Mesothelial cell of epicardium (in vitro differentiated cells): ENCODE measurements at regions not wholly inside any gene's neighbourhood (a gene's known extent, or its start where the extent isn't known, plus 50 kb on each side); places are given as distances from the start of the nearest gene placed in this dataset.
"Not testable (repeated sequence)": the region's sequence is repeated elsewhere in the genome, so short reads cannot be mapped to it uniquely, and the experiment has no call there.

Experiments used
- DNase-seq, 2 experiments: peaks; one replicate each; pipeline ENCODE4 v3.0.0; 2021; ENCODE audit warnings: low spot score in 2 of 2; ENCODE audit not compliant: unreplicated experiment in 2 of 2
- H3K27ac Mint-ChIP-seq: 2 replicates; pipeline ENCODE4 v1.8.0; 2021; ENCODE audit warnings: mixed read lengths
- H3K27me3 Mint-ChIP-seq: 2 replicates; pipeline ENCODE4 v1.8.0; 2021; ENCODE audit warnings: low read depth, mixed read lengths
- H3K36me3 Mint-ChIP-seq: 2 replicates; pipeline ENCODE4 v1.8.0; 2021; ENCODE audit warnings: mixed read lengths
- H3K4me1 Mint-ChIP-seq: 2 replicates; pipeline ENCODE4 v1.8.0; 2021; ENCODE audit warnings: mixed read lengths
- H3K4me3 Mint-ChIP-seq: 2 replicates; pipeline ENCODE4 v1.8.0; 2021; ENCODE audit warnings: mild to moderate bottlenecking, moderate library complexity, mixed read lengths
- H3K9me3 Mint-ChIP-seq: 2 replicates; pipeline ENCODE4 v1.8.0; 2021; ENCODE audit warnings: mixed read lengths
- TF ChIP-seq, protein P1 (sequence below): fragments of 200-600 bp; sonication (generic); IDR thresholded peaks from one replicate; pipeline ENCODE4 v1.5.0; 2021; ENCODE audit warnings: antibody characterized with exemption; ENCODE audit not compliant: unreplicated experiment

DNA sequence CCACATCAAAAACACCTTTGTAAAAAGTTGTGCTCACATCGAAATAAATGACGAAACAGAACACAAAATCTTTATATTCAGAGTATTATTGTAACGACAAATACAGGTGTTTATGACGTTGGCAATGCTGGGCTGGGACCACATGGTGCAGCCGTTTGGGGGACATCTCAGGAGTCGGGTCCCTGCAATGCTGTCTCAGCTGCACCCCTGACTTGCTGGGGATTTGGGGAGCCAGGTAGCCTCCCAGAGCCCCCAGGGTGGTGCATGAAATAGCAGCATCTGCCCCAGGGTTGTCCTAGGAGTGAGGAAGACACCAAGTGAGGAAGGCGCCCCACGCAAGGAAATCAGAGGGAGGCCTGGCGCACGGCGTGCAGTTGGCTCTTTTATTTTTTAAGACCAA, 1526.8 kb downstream of the BRD1 start:
- no peaks in the 10 kb centered on the region for H3K36me3 Mint-ChIP-seq
- peak in 1 of 2 experiments; percentile 10 for DNase-seq
- H3K4me3 Mint-ChIP-seq, result no peak overlapping the region
- no peak overlapping the region for H3K27ac Mint-ChIP-seq
- H3K4me1 Mint-ChIP-seq, result no peaks in the 10 kb centered on the region
- peaks cover 5% of the 10 kb centered on the region for H3K27me3 Mint-ChIP-seq
- TF ChIP-seq, protein P1, sequence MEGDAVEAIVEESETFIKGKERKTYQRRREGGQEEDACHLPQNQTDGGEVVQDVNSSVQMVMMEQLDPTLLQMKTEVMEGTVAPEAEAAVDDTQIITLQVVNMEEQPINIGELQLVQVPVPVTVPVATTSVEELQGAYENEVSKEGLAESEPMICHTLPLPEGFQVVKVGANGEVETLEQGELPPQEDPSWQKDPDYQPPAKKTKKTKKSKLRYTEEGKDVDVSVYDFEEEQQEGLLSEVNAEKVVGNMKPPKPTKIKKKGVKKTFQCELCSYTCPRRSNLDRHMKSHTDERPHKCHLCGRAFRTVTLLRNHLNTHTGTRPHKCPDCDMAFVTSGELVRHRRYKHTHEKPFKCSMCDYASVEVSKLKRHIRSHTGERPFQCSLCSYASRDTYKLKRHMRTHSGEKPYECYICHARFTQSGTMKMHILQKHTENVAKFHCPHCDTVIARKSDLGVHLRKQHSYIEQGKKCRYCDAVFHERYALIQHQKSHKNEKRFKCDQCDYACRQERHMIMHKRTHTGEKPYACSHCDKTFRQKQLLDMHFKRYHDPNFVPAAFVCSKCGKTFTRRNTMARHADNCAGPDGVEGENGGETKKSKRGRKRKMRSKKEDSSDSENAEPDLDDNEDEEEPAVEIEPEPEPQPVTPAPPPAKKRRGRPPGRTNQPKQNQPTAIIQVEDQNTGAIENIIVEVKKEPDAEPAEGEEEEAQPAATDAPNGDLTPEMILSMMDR, result no peak
- H3K9me3 Mint-ChIP-seq, result no peaks in the 10 kb centered on the region

DNA sequence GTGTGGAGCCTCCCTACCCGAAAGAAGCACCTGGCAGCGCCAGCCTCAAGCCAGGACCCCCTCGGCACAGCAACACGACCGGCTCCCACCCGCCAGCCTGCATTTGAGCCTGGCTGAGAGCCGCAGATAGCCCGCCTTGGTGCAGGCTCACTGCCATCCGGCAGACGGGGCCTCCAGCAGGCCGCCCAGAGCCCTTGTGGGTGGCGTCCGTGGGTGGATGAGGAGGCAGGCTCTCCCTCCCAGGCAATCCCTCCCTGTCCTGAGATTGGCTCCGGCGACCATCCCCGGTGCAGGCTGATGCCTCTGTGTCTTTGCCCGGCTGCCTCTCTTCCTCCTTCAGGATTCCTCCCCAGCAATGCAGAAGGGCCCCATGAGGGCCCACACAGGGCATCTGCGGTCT, 1527.9 kb downstream of the BRD1 start:
- Mint-ChIP-seq H3K4me1 (no peaks in the 10 kb centered on the region), H3K27ac (no peak overlapping the region), H3K4me3 (no peak overlapping the region), H3K9me3 (no peaks in the 10 kb centered on the region), H3K27me3 (peaks cover 8% of the 10 kb centered on the region), H3K36me3 (no peaks in the 10 kb centered on the region)
- TF ChIP-seq, protein P1, result no peak
- peak in 1 of 2 experiments; percentile 37 for DNase-seq

DNA sequence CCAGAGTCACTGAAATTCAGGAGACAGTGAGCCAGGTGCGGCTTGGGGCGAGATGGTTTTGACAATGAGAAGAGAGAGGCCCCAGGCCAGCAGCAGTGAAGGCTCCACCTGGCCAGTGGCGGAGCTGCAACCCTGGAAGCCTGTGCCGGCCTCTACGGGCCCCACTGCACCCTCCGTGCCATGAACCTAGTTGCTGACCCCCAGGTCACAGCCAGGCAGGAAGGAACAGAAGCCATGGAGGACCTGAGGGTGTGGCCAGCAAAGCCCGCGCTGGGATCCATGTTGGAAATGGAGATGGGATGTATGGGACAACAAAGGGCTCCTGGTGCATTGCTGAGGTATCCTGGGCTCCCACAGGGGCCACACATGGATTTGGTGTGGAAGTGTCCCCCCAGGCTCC, 1528.5 kb downstream of the BRD1 start:
- peak in 1 of 2 experiments; percentile 29 for DNase-seq
- Mint-ChIP-seq H3K4me3 (no peak overlapping the region), H3K36me3 (no peaks in the 10 kb centered on the region), H3K27ac (no peak overlapping the region), H3K4me1 (no peaks in the 10 kb centered on the region), H3K9me3 (no peaks in the 10 kb centered on the region), H3K27me3 (peaks cover 13% of the 10 kb centered on the region)
- TF ChIP-seq, protein P1, result no peak

DNA sequence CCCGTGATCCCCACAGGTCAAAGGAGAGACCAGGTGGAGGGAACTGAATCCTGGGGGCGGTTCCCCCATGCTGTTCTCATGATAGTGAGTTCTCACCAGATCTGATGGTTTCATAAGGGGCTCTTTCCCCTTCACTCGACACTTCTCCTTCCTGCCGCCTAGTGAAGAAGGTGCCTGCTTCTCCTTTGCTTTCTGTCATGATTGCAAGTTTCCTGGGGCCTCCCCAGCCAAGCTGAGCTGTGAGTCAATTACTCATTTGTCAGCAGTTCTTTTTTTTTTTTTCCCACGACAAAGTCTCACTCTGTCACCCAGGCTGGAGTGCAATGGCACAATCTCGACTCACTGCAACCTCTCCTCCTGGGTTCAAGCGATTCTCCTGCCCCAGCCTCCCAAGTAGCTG, 1530.4 kb downstream of the BRD1 start:
- Mint-ChIP-seq H3K27ac (no peak overlapping the region), H3K4me3 (no peak overlapping the region), H3K27me3 (peaks cover 12% of the 10 kb centered on the region)

DNA sequence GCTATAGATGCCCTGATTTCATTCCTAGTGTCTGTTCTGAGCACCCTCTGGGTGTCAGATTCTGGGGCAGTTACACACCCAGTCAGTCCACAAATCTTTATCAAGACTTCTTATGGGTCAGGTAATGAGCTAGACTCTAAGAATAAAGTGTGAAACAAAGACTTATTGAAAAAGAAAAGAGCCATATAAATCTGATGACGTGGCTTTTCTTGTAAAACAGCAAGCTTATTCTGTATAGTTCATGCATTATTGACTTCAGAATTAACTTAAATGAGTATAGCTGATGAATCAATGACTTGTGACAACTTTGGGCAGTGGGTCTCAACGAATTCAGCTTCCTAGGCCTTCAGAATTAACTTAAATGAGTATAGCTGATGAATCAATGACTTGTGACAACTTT, 1527.5 kb downstream of the TBC1D22A start:
- not testable (repeated sequence) for H3K4me1 Mint-ChIP-seq, H3K27ac Mint-ChIP-seq, H3K4me3 Mint-ChIP-seq, H3K36me3 Mint-ChIP-seq, DNase-seq, H3K9me3 Mint-ChIP-seq
- peaks cover 25% of the 10 kb centered on the region for H3K27me3 Mint-ChIP-seq

More for the DNA sequence above, 1530.4 kb downstream of the BRD1 start:
- Mint-ChIP-seq H3K4me1 (no peaks in the 10 kb centered on the region), H3K9me3 (no peaks in the 10 kb centered on the region), H3K36me3 (no peaks in the 10 kb centered on the region)
- TF ChIP-seq, protein P1, result no peak
- no peak for DNase-seq

DNA sequence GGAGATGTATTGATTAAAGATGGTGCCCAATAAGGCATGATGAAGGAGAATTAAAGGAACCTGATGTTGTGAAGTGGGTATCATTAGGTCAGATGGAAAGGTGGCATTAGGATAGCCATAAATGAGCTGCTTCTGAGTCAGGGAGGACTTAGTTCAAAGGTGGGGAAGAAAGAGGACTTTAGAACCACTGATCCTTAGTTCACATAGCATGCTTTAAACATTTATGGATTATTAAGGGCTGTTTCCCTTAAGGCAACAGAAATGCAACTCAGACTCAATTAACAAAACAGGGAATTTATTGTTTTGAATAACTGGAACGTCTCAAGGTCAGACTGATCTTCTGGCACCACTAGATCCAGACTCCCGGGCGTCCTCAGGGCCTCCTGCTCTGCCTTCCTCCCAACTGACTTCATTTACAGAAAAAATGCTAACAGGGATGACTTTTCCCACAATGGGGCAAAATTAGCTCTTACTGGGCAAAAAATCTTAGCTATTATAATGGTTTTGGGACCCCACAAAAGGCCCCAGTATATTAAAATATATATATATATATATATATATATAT, 1526.0 kb downstream of the TBC1D22A start:
- no peak for DNase-seq
- Mint-ChIP-seq H3K9me3 (no peaks in the 10 kb centered on the region), H3K36me3 (no peaks in the 10 kb centered on the region), H3K27ac (no peak overlapping the region), H3K27me3 (peaks cover 20% of the 10 kb centered on the region), H3K4me3 (no peak overlapping the region), H3K4me1 (no peaks in the 10 kb centered on the region)
- TF ChIP-seq, protein P1, result no peak
